Stimulated activated CD4-positive, alpha-beta T cell treated with anti-CD3 and anti-CD28 coated beads, Interleukin-4, amount 100 ng/mL, for 1 hour (primary cell): ENCODE measurements at regions not wholly inside any gene's neighbourhood (a gene's known extent, or its start where the extent isn't known, plus 50 kb on each side); places are given as distances from the start of the nearest gene placed in this dataset.

Experiments used
- DNase-seq: peaks from one replicate; pipeline ENCODE4 v3.0.0-alpha.2; 2020

GRCh38 chr1:208552928-208553327 lies 308.7 kb upstream of the PLXNA2 start:
- no peak for DNase-seq

GRCh38 chr1:208556461-208556860 lies 312.3 kb upstream of the PLXNA2 start:
- no peak for DNase-seq

- DNase-seq: no peak
Observed at GRCh38 chr1:208557046-208557722, 313.0 kb upstream of the PLXNA2 start.

- no peak for DNase-seq
Observed at GRCh38 chr1:208557723-208558094, 313.5 kb upstream of the PLXNA2 start.

GRCh38 chr1:208559597-208560329 lies 315.6 kb upstream of the PLXNA2 start:
- DNase-seq: no peak

GRCh38 chr1:208562151-208562960 lies 318.2 kb upstream of the PLXNA2 start:
- DNase-seq: no peak

- DNase-seq: no peak
Observed at GRCh38 chr1:208564466-208564865, 320.3 kb upstream of the PLXNA2 start.

- DNase-seq: no peak
Observed at GRCh38 chr1:208565756-208566440, 321.7 kb upstream of the PLXNA2 start.

GRCh38 chr1:208569181-208569580 lies 325.0 kb upstream of the PLXNA2 start:
- no peak for DNase-seq

GRCh38 chr1:208570362-208570761 lies 326.2 kb upstream of the PLXNA2 start:
- no peak for DNase-seq

- no peak for DNase-seq
Observed at GRCh38 chr1:208576425-208576824, 332.2 kb upstream of the PLXNA2 start.

- no peak for DNase-seq
Observed at GRCh38 chr1:208577381-208577905, 333.3 kb upstream of the PLXNA2 start.

- DNase-seq: no peak
Observed at GRCh38 chr1:208581209-208581608, 337.0 kb upstream of the PLXNA2 start.

GRCh38 chr1:208581667-208582066 lies 337.5 kb upstream of the PLXNA2 start:
- no peak for DNase-seq

- no peak for DNase-seq
Observed at GRCh38 chr1:208584167-208584755, 340.1 kb upstream of the PLXNA2 start.

- no peak for DNase-seq
Observed at GRCh38 chr1:208587110-208587509, 342.9 kb upstream of the PLXNA2 start.

- DNase-seq: no peak
Observed at GRCh38 chr1:208593306-208594006, 349.3 kb upstream of the PLXNA2 start.

GRCh38 chr1:208595236-208595635 lies 351.1 kb upstream of the PLXNA2 start:
- DNase-seq: no peak

GRCh38 chr1:208595745-208596144 lies 351.6 kb upstream of the PLXNA2 start:
- DNase-seq: no peak

- no peak for DNase-seq
Observed at GRCh38 chr1:208597571-208597970, 353.4 kb upstream of the PLXNA2 start.

GRCh38 chr1:208598021-208598420 lies 353.8 kb upstream of the PLXNA2 start:
- no peak for DNase-seq

- DNase-seq: no peak
Observed at GRCh38 chr1:208599063-208599462, 354.9 kb upstream of the PLXNA2 start.
